Esophagus squamous epithelium (tissue), 5 donors: ENCODE measurements at regions not wholly inside any gene's neighbourhood (a gene's known extent, or its start where the extent isn't known, plus 50 kb on each side); places are given as distances from the start of the nearest gene placed in this dataset.

Source experiments
- DNase-seq: peaks from one replicate; lab custom pipeline; 2025; lab: John Stamatoyannopoulos, UW
- H3K27ac ChIP-seq, 4 donors: fragments of 200-600 bp; sonication (generic); one replicate each; pipeline ENCODE4 v1.5.1; 2016 to 2019; ENCODE audit warnings: mild to moderate bottlenecking in 1 of 4
- H3K27me3 ChIP-seq, 4 donors: fragments of 200-600 bp; sonication (generic); 1 replicate in 3 of 4; 2 replicates in 1 of 4; pipeline versions ENCODE4 v1.5.1 to v1.6.0; 2017 to 2021; ENCODE audit warnings: antibody characterized with exemption in 1 of 4
- H3K36me3 ChIP-seq, 3 donors: fragments of 200-600 bp; sonication (generic); one replicate each; pipeline ENCODE4 v1.5.1; 2016 to 2019
- H3K4me1 ChIP-seq, 3 donors: fragments of 200-600 bp; sonication (generic); one replicate each; pipeline ENCODE4 v1.5.1; 2017 to 2019
- H3K4me3 ChIP-seq, 4 donors: fragments of 200-600 bp; sonication (generic); 1 replicate in 3 of 4; 2 replicates in 1 of 4; pipeline ENCODE4 v1.5.1; 2016 to 2019; ENCODE audit warnings: mild to moderate bottlenecking in 2 of 4, moderate library complexity in 1 of 4
- H3K9me3 ChIP-seq, 3 donors: fragments of 200-600 bp; sonication (generic); one replicate each; pipeline ENCODE4 v1.5.1; 2016 to 2019
- POLR2A ChIP-seq, 4 donors: fragments of 450-650 bp; IDR thresholded peaks; one replicate each; pipeline ENCODE4 v1.6.1; 2017; ENCODE audit warnings: antibody characterized with exemption in 4 of 4, mild to moderate bottlenecking in 4 of 4, moderate library complexity in 3 of 4
- WGBS, 2 donors: methylation state at CpG; one replicate each; pipeline ENCODE4 v1.1.5; 2018; 5-methylcytosine and 5-hydroxymethylcytosine counted together
- intact Hi-C: fragments of 100-400 bp; cut with DNase I; formaldehyde crosslinking; loops from one replicate; pipeline ENCODE4 v1.15.0; 2022
- TF ChIP-seq, protein P1 (sequence below), 6 experiments: fragments of 450-650 bp in 4 of 6; fragments of 200-600 bp in 2 of 6; sonication (generic) in 2 of 6; IDR thresholded peaks; one replicate each; pipeline ENCODE4 v1.5.1; 2016 to 2019; ENCODE audit warnings: antibody characterized with exemption in 6 of 6, mild to moderate bottlenecking in 4 of 6, moderate library complexity in 4 of 6
- donor health status: DM: yes; HTN: yes; CAD: no.

DNA sequence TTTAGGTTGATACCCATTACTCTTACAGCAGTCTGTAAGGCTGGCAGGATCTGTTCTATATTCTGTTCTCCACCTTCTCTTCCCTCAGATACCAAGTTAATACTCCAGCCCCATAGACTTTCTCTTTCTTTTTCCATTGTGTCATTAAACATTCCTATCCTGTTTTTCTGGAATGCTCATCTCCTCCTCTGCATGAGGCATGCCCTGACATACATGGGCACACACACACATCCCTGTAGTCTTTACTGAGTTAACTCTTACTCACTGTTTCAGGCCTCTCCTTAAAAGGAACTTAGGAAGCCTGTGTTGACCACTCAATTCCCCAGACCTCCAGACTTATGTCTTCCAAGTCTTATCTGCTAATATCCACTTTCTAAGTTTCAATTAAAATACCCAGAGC lies 476.8 kb downstream of the METTL15 start:
- intact Hi-C loops, result no loop called here
- DNase-seq, result no peak
- Histone ChIP-seq H3K4me3 (no peak overlapping the region), H3K27me3 (no peaks in the 10 kb centered on the region), H3K27ac (no peak overlapping the region), H3K9me3 (no peaks in the 10 kb centered on the region), H3K4me1 (no peaks in the 10 kb centered on the region), H3K36me3 (no peaks in the 10 kb centered on the region)
- TF ChIP-seq, protein P1, sequence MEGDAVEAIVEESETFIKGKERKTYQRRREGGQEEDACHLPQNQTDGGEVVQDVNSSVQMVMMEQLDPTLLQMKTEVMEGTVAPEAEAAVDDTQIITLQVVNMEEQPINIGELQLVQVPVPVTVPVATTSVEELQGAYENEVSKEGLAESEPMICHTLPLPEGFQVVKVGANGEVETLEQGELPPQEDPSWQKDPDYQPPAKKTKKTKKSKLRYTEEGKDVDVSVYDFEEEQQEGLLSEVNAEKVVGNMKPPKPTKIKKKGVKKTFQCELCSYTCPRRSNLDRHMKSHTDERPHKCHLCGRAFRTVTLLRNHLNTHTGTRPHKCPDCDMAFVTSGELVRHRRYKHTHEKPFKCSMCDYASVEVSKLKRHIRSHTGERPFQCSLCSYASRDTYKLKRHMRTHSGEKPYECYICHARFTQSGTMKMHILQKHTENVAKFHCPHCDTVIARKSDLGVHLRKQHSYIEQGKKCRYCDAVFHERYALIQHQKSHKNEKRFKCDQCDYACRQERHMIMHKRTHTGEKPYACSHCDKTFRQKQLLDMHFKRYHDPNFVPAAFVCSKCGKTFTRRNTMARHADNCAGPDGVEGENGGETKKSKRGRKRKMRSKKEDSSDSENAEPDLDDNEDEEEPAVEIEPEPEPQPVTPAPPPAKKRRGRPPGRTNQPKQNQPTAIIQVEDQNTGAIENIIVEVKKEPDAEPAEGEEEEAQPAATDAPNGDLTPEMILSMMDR (IDR thresholded peaks at IDR 0.05), result no peak
- TF ChIP-seq POLR2A (IDR thresholded peaks at IDR 0.05), result no peak

DNA sequence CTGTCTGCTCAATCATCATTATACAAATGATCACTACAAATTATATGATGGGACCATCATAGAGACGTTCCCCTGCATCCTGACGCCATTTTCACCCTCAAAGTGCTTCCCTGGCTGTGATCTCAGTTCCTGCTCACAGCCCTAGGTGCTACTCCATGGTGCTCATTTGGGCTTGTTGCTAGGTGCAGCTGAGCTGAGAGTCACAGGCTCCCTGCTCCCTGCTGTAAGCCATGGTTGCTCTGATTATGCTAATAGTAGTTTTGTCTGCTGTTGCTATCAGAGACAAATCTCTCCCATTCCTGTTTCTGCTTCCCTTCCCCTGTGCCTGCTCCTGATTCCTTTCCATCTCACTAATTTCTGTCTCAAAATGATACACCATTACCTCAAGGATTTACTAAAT lies 474.3 kb downstream of the METTL15 start:
- no peak overlapping the region for H3K27ac ChIP-seq
- 67 to 68% methylated on average over 2 of the region's 2 CpGs for WGBS, 2 donors
- intact Hi-C loops, result no loop called here

DNA sequence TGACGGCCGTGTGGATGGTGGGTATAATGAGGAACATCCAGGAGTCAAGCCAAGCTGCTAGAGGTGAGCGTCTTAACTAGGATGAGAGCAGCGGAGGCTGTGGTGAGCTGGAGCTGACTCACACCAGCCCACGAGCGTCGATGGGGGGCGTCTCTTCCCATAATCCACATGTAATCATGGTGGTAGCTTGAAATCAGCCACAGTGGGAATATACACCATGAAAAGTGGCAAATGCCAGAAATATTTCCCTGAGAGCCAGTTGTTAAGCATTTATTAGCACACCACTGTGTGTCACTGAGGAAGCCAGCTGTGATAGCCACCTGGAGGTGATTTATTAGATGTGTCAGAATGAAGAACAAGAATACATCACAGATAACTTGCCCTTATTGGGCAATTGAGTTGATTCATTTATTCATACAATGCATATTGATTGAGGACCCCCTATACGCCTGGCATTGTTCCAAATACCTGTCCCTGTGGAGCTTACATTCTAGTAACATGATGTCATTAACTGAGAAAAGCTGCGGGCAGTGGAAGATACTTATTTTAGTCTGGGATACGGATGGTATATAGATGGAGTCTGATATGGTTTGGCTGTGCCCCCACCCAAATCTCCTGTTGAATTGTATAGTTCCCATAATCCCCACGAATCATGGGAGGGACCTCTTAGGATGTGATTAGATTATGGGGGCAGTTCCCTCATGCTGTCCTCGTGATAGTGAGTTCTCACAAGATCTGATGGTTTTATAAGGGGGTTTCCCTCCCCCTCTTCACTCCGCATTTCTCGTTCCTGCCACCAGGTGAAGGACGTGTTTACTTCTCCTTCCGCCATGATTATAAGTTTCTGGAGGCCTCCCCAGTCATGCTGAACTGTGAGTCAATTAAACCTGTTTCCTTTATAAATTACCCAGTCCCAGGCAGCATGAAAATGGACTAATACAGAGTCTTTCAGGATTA lies 473.4 kb downstream of the METTL15 start:
- intact Hi-C loops, result no loop called here
- WGBS, 2 donors, result 69 to 78% methylated on average over 16 to 17 of the region's 17 CpGs
- Histone ChIP-seq H3K9me3 (no peaks in the 10 kb centered on the region), H3K36me3 (no peaks in the 10 kb centered on the region), H3K27ac (no peak overlapping the region), H3K4me1 (no peaks in the 10 kb centered on the region), H3K27me3 (no peaks in the 10 kb centered on the region), H3K4me3 (no peak overlapping the region)
- DNase-seq, result no peak
- no peak for TF ChIP-seq POLR2A (IDR thresholded peaks at IDR 0.05)
- TF ChIP-seq, protein P1 (IDR thresholded peaks at IDR 0.05), result no peak

More for the DNA sequence above, 474.3 kb downstream of the METTL15 start:
- DNase-seq, result no peak
- no peaks in the 10 kb centered on the region for H3K27me3 ChIP-seq
- TF ChIP-seq, protein P1 (IDR thresholded peaks at IDR 0.05), result no peak
- TF ChIP-seq POLR2A (IDR thresholded peaks at IDR 0.05), result no peak
- no peaks in the 10 kb centered on the region for H3K36me3 ChIP-seq
- no peaks in the 10 kb centered on the region for H3K4me1 ChIP-seq
- no peaks in the 10 kb centered on the region for H3K9me3 ChIP-seq
- H3K4me3 ChIP-seq, result no peak overlapping the region

DNA sequence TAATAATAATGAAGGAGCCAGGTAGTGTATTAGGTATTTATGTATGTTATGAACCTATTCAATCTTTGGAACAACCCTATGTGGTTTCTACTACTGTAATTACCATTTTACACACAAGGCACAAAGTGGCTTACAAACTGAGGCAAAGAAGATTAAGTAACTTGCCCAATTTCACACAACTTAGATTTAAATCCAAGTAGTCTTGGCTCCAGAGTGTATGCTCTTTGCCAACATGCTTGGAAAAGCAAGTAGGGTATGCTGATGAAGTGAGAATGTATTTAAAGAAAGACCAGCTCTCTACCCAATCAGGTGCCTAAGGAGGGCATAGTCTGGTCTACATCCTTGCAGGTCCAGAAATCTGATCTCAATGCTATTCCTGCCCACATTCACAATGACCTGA lies 463.2 kb downstream of the METTL15 start:
- intact Hi-C loops, result no loop called here
- Histone ChIP-seq H3K27ac (no peak overlapping the region), H3K27me3 (peaks cover 0 to 12% (median 0%) of the 10 kb centered on the region in 4 donors), H3K36me3 (no peaks in the 10 kb centered on the region), H3K9me3 (no peaks in the 10 kb centered on the region), H3K4me3 (no peak overlapping the region), H3K4me1 (peaks cover 0 to 9% (median 2%) of the 10 kb centered on the region in 3 donors)
- no peak for DNase-seq
- TF ChIP-seq, protein P1 (IDR thresholded peaks at IDR 0.05), result no peak
- no peak for TF ChIP-seq POLR2A (IDR thresholded peaks at IDR 0.05)

DNA sequence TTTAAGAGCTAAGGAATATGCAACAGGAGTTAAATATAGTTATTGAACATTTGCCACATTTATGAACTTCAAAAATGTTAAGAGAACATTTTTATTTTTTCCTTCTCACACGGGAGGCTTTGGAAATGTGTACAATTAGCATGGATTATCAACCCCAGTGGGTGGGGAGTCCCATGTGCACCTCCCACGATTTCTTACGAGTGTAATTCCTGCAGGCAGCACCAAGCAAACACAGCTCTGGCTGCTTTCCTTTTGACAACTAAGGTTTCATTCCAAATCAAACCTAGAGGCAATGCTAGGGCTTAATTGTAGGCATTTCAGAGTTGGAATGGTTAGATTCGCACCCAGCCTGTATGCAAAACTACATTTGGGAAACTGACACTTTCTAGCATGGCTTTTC lies 460.9 kb downstream of the METTL15 start:
- DNase-seq, result no peak
- WGBS, 2 donors, result 38 to 47% methylated on average over 4 of the region's 4 CpGs
- Histone ChIP-seq H3K27ac (no peak overlapping the region), H3K9me3 (no peaks in the 10 kb centered on the region), H3K36me3 (no peaks in the 10 kb centered on the region), H3K4me1 (peaks cover 0 to 16% (median 7%) of the 10 kb centered on the region in 3 donors), H3K4me3 (no peak overlapping the region), H3K27me3 (peaks cover 0 to 12% (median 0%) of the 10 kb centered on the region in 4 donors)
- intact Hi-C loops, result no loop called here
- TF ChIP-seq, protein P1 (IDR thresholded peaks at IDR 0.05), result no peak
- no peak for TF ChIP-seq POLR2A (IDR thresholded peaks at IDR 0.05)
